HG02938 (cell line): ENCODE measurements at regions not wholly inside any gene's neighbourhood (a gene's known extent, or its start where the extent isn't known, plus 50 kb on each side); places are given as distances from the start of the nearest gene placed in this dataset.

Experiments used
- ATAC-seq: cut with Tn5 transposase; IDR thresholded peaks from one replicate; pipeline ENCODE4 v1.9.1; 2021; ENCODE audit warnings: mild to moderate bottlenecking, moderate library complexity; ENCODE audit not compliant: unreplicated experiment

- no peak for ATAC-seq
Measured at GRCh38 chr13:84917252-84917878, 881.9 kb downstream of the SLITRK6 start.

- ATAC-seq: no peak
Measured at GRCh38 chr13:84912720-84913119, 886.5 kb downstream of the SLITRK6 start.

DNA sequence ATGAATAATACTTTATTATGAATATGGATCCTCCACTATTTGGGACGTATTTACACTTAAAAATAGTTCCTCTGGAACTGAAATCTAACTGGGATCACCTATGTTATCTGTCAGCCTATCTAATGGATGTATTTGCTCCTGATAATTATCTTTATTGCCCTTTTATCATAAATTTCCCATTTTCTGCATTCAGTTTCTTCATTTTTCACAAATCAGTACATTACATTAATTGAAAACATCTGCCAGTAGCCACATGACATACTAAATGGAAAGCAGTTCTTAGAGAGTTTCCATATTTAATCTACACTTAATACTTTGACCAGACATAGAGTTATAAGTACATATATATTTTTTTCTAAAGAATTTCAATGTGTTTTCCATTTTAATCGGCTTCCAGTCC, 888.8 kb downstream of the SLITRK6 start:
- no peak for ATAC-seq

DNA sequence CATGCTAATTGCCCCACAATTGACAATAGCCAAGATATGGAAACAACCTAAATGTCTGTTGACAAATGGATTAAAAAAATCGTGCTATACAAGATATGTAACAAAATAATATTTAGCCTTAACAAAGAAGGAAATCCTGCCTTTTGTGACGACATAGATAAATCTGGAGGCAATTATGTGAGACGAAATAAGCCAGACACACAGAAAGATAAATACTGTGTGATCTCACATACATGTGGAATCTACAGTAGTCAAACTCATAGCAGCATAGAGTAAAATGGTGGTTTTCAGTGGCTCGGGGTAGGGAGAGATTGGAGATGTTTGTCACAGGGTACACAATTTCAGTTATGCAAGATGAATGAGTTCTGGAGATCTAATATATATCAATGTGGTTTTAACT, 895.8 kb downstream of the SLITRK6 start:
- no peak for ATAC-seq

GRCh38 chr13:84902243-84902642, 897.0 kb downstream of the SLITRK6 start:
- no peak for ATAC-seq

GRCh38 chr13:84896128-84896527, 903.1 kb downstream of the SLITRK6 start:
- ATAC-seq: peak; percentile 75

DNA sequence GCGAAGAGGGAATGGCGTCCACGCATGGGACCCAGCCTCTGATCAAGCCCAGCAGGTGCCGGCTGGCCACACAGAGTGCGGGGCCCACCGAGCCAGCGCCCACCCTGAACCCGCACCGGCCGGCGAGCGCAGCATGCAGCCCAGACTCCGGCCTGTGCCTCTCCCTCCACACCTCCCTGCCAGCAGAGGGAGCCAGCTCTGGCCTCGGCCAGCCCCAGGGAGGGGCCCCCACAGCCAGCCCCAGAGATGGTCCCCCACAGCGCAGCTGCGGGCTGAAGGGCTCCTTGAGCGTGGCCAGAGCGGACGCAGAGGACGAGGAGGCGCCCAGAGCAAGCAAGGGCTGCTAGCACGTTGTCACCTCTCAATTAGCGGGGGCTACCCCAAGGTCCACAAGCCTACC, 904.5 kb downstream of the SLITRK6 start:
- ATAC-seq: no peak

GRCh38 chr13:84885868-84886267, 913.4 kb downstream of the SLITRK6 start:
- ATAC-seq: no peak

DNA sequence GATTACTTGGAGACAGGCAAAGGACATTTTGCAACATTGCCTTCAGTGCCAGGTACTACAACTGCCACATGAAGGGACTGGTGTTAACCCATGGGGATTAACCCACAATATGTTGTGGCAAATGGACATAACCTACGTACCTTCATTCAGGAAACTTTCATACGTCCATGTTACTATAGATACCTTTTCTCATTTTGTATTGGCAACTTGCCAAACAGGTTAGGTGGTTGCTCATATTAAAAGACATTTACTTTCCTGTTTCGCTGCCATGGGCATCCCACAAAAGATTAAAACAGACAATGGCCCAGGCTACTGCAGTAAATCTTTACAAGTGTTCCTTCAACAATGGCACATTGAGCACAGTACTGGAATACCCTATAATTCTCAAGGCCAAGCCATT, 925.3 kb downstream of the SLITRK6 start:
- ATAC-seq: no peak

DNA sequence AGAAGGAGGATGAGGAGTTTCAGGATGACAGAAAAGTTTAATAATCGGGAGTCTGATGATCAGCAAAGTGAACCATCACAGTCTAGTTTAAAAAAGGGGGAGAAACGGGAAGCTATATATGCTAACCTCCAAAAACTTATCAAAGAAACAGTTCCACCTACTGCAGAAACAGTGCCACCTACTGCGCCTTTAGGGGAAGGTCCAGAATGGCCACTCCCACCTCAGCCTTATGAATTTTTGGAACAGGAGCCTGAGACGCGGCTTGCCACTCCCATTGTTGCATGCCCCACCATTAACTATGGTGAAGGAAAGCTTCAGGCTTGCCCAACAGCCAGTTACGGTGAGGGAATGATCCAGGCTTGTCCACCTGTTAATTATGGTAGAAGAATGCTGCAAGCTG, 929.0 kb downstream of the SLITRK6 start:
- ATAC-seq: no peak

DNA sequence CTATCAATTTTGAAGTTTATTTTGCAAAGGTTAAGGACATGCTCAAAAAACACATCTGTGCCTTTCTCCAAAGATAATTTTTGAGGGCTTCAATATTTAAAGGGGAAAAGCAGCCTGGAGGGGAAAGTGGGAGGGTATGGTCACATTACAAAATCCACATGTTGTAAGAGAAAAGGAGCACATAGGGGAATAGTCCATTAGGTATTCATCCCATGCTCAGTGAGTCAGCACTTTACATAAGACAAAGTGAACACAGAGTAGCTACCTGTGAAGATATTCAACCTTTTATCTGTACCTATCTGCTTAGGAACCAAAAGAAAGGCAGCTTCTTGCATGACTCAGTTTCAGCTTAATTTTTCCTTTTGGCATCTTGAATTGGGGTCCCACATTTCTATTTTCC, 932.0 kb downstream of the SLITRK6 start:
- ATAC-seq: no peak

DNA sequence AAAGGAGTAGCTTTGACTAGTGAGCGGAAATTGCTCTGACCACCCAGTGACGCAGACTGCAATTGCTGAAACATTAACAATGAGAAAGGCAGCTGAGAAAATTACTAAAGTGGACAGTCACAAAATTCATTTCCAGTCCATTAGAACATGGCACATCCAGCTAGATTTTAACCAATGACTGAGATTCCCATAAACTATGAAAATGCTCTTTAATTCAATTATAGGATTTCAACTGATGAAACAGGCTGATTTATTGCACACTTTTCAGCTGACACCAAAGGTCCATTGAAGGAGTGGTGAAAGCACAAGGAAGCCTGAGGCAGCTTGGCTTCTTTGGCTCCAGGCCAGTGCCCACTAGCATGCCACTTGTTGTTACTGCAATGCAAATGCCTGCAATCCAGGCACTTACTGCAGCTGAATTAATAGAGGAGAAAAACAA, 933.4 kb downstream of the SLITRK6 start:
- ATAC-seq: no peak

DNA sequence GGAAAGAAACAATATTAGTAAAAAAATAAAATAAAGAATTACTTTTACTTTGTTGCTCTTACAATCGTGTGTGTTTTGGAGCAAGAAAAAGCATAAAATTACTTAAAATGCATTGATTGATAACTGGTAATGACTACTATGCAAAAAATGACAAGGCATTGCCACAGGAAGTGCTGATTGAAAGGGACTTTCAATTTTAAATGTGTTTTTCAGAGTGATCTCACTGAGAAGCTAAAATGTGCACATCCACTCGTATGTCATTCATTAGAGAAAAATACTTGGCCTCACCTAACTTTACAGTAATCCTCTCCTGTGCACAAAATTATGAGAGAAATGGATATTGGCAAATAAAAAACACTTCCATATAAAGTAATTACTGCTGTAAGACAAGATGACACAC, 934.9 kb downstream of the SLITRK6 start:
- ATAC-seq: no peak

- no peak for ATAC-seq
Measured at GRCh38 chr13:84847107-84847506, 952.1 kb downstream of the SLITRK6 start.

- no peak for ATAC-seq
Measured at GRCh38 chr13:84845907-84846619, 953.2 kb downstream of the SLITRK6 start.

- no peak for ATAC-seq
Measured at GRCh38 chr13:84844473-84844872, 954.7 kb downstream of the SLITRK6 start.

GRCh38 chr13:84843368-84843767, 955.9 kb downstream of the SLITRK6 start:
- no peak for ATAC-seq

DNA sequence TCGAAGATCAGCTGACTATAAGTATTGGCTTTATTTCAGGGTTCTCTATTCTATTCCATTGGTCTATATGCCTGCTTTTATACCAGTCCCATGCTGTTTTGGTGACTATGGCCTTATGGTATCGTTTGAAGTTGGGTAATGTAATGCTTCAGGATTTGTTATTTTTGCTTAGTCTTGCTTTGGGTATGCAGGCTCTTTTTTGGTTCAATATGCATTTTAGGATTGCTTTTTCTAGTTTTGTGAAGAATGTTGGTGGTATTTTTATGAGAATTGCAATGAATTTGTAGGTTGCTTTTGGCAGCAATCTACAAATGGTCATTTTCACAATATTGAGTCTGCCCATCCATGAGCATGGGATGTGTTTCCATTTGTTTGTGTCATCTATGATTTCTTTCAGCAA, 951.9 kb upstream of the SLITRK1 start:
- no peak for ATAC-seq

- ATAC-seq: no peak
Measured at GRCh38 chr13:84831666-84832657, 949.7 kb upstream of the SLITRK1 start.

DNA sequence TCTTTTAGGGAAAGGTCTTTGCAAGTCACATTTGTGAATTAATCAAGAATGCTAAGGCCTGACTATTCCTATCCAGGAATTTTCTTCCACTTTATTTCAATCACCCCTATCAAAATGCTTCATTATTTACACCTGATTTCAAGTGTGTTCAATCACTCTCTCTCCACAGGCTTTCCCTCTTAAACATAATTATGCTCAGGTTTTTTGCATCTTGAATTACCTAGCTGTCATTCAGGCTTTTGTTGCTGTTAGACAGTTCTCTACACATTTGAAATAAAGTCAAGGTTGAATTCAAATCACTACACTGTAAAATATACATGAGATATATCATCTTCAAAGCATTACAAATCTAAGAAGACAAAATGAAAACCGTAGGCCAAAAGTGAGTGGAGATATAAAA, 941.3 kb upstream of the SLITRK1 start:
- no peak for ATAC-seq

DNA sequence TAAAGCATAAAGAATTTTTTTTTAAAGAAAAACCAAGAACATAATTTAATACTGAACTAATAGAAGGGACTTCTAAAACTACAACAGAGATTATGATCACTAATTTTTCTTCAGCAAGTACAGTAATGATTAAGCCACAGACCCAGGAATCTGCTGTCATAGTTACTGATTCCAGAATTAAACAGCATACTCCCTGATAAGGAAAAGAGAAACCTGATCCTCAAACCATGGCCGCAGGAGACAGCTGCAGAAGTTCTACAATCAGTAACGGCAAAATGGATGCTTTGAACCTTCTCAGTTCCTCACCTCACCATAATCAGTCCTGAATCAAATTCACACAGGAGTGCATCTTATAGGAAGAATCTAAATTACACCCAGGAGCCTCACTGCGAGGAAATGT, 939.0 kb upstream of the SLITRK1 start:
- ATAC-seq: no peak
